K562 (cell line): ENCODE measurements at regions not wholly inside any gene's neighbourhood (a gene's known extent, or its start where the extent isn't known, plus 50 kb on each side); places are given as distances from the start of the nearest gene placed in this dataset.

Source experiments
- CAMTA2 ChIP-seq: fragments of 250-450 bp; sonication (Bioruptor Pico); conservative IDR thresholded peaks from 2 replicates; pipeline ENCODE4 v1.5.1; 2022
- ELF2 ChIP-seq: fragments of 250-450 bp; sonication (Bioruptor Pico); IDR thresholded peaks from 2 replicates; pipeline ENCODE4 v1.5.0; 2021; ENCODE audit warnings: mild to moderate bottlenecking
- RBM22 ChIP-seq: fragments of 200-400 bp; formaldehyde crosslinking; IDR thresholded peaks from 2 replicates; pipeline ENCODE4 v1.6.1; 2018; ENCODE audit warnings: low read length, low read depth; ENCODE audit not compliant: poor library complexity, severe bottlenecking
- ZFX ChIP-seq: sonication (generic); formaldehyde crosslinking; IDR thresholded peaks from 2 replicates; pipeline ENCODE4 v1.8.0; 2022; ENCODE audit warnings: mild to moderate bottlenecking, missing genetic modification reagents, moderate library complexity
- TF ChIP-seq, protein P1 (sequence below): fragments of 450-650 bp; IDR thresholded peaks from 2 replicates; pipeline ENCODE4 v1.6.1; 2016; ENCODE audit warnings: mild to moderate bottlenecking, moderate library complexity
- TF ChIP-seq, protein P2 (sequence below), 3 experiments: fragments of 200-800 bp in 1 of 3; fragments of 250-450 bp in 1 of 3; fragments of 450-650 bp in 1 of 3; sonication (Bioruptor Pico) in 1 of 3; sonication (Bioruptor generic) in 1 of 3; formaldehyde crosslinking in 1 of 3; IDR thresholded peaks; 2 replicates each; pipeline versions ENCODE4 v1.6.1 to v1.8.0; 2016 to 2022; ENCODE audit warnings: mild to moderate bottlenecking in 2 of 3, missing genetic modification characterization in 2 of 3, missing compliant biosample characterization in 1 of 3, moderate library complexity in 1 of 3
- TF ChIP-seq, protein P3 (sequence below): sonication (generic); formaldehyde crosslinking; IDR thresholded peaks from 2 replicates; pipeline ENCODE4 v1.8.0; 2022; ENCODE audit warnings: mild to moderate bottlenecking, missing genetic modification reagents

DNA sequence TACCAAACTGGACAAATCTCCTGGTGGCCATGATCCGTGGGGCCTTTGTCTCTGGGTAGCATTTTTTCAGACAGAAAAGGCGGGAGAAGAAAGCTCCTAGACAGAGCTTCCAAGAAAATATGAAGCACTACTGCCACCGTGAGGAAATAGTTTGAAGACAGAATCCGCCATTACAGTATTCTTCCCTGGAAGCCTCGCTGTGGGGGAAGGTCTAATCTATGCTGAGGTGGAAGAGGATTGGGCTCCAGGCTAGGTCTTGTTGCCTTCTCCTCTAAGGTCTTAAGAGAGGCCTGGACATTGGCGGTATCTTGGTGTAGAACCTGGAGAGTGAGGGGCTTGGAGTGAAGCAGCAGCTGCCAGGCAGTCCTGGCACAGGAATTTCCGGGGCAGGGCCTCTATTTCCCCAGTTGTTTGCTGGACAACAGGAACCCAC, 218.9 kb downstream of the OR13H1 start (continued):
- TF ChIP-seq, protein P1, sequence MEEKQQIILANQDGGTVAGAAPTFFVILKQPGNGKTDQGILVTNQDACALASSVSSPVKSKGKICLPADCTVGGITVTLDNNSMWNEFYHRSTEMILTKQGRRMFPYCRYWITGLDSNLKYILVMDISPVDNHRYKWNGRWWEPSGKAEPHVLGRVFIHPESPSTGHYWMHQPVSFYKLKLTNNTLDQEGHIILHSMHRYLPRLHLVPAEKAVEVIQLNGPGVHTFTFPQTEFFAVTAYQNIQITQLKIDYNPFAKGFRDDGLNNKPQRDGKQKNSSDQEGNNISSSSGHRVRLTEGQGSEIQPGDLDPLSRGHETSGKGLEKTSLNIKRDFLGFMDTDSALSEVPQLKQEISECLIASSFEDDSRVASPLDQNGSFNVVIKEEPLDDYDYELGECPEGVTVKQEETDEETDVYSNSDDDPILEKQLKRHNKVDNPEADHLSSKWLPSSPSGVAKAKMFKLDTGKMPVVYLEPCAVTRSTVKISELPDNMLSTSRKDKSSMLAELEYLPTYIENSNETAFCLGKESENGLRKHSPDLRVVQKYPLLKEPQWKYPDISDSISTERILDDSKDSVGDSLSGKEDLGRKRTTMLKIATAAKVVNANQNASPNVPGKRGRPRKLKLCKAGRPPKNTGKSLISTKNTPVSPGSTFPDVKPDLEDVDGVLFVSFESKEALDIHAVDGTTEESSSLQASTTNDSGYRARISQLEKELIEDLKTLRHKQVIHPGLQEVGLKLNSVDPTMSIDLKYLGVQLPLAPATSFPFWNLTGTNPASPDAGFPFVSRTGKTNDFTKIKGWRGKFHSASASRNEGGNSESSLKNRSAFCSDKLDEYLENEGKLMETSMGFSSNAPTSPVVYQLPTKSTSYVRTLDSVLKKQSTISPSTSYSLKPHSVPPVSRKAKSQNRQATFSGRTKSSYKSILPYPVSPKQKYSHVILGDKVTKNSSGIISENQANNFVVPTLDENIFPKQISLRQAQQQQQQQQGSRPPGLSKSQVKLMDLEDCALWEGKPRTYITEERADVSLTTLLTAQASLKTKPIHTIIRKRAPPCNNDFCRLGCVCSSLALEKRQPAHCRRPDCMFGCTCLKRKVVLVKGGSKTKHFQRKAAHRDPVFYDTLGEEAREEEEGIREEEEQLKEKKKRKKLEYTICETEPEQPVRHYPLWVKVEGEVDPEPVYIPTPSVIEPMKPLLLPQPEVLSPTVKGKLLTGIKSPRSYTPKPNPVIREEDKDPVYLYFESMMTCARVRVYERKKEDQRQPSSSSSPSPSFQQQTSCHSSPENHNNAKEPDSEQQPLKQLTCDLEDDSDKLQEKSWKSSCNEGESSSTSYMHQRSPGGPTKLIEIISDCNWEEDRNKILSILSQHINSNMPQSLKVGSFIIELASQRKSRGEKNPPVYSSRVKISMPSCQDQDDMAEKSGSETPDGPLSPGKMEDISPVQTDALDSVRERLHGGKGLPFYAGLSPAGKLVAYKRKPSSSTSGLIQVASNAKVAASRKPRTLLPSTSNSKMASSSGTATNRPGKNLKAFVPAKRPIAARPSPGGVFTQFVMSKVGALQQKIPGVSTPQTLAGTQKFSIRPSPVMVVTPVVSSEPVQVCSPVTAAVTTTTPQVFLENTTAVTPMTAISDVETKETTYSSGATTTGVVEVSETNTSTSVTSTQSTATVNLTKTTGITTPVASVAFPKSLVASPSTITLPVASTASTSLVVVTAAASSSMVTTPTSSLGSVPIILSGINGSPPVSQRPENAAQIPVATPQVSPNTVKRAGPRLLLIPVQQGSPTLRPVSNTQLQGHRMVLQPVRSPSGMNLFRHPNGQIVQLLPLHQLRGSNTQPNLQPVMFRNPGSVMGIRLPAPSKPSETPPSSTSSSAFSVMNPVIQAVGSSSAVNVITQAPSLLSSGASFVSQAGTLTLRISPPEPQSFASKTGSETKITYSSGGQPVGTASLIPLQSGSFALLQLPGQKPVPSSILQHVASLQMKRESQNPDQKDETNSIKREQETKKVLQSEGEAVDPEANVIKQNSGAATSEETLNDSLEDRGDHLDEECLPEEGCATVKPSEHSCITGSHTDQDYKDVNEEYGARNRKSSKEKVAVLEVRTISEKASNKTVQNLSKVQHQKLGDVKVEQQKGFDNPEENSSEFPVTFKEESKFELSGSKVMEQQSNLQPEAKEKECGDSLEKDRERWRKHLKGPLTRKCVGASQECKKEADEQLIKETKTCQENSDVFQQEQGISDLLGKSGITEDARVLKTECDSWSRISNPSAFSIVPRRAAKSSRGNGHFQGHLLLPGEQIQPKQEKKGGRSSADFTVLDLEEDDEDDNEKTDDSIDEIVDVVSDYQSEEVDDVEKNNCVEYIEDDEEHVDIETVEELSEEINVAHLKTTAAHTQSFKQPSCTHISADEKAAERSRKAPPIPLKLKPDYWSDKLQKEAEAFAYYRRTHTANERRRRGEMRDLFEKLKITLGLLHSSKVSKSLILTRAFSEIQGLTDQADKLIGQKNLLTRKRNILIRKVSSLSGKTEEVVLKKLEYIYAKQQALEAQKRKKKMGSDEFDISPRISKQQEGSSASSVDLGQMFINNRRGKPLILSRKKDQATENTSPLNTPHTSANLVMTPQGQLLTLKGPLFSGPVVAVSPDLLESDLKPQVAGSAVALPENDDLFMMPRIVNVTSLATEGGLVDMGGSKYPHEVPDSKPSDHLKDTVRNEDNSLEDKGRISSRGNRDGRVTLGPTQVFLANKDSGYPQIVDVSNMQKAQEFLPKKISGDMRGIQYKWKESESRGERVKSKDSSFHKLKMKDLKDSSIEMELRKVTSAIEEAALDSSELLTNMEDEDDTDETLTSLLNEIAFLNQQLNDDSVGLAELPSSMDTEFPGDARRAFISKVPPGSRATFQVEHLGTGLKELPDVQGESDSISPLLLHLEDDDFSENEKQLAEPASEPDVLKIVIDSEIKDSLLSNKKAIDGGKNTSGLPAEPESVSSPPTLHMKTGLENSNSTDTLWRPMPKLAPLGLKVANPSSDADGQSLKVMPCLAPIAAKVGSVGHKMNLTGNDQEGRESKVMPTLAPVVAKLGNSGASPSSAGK, result no peak
- TF ChIP-seq ELF2 (CRISPR knock-in tag) (no peak), RBM22 (no peak), ZFX (no peak), CAMTA2 (CRISPR knock-in tag) (no peak)
- TF ChIP-seq, protein P2, sequence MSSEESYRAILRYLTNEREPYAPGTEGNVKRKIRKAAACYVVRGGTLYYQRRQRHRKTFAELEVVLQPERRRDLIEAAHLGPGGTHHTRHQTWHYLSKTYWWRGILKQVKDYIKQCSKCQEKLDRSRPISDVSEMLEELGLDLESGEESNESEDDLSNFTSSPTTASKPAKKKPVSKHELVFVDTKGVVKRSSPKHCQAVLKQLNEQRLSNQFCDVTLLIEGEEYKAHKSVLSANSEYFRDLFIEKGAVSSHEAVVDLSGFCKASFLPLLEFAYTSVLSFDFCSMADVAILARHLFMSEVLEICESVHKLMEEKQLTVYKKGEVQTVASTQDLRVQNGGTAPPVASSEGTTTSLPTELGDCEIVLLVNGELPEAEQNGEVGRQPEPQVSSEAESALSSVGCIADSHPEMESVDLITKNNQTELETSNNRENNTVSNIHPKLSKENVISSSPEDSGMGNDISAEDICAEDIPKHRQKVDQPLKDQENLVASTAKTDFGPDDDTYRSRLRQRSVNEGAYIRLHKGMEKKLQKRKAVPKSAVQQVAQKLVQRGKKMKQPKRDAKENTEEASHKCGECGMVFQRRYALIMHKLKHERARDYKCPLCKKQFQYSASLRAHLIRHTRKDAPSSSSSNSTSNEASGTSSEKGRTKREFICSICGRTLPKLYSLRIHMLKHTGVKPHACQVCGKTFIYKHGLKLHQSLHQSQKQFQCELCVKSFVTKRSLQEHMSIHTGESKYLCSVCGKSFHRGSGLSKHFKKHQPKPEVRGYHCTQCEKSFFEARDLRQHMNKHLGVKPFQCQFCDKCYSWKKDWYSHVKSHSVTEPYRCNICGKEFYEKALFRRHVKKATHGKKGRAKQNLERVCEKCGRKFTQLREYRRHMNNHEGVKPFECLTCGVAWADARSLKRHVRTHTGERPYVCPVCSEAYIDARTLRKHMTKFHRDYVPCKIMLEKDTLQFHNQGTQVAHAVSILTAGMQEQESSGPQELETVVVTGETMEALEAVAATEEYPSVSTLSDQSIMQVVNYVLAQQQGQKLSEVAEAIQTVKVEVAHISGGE (CRISPR knock-in tag; IDR thresholded peaks at IDR 0.05), result no peak
- TF ChIP-seq, protein P3, sequence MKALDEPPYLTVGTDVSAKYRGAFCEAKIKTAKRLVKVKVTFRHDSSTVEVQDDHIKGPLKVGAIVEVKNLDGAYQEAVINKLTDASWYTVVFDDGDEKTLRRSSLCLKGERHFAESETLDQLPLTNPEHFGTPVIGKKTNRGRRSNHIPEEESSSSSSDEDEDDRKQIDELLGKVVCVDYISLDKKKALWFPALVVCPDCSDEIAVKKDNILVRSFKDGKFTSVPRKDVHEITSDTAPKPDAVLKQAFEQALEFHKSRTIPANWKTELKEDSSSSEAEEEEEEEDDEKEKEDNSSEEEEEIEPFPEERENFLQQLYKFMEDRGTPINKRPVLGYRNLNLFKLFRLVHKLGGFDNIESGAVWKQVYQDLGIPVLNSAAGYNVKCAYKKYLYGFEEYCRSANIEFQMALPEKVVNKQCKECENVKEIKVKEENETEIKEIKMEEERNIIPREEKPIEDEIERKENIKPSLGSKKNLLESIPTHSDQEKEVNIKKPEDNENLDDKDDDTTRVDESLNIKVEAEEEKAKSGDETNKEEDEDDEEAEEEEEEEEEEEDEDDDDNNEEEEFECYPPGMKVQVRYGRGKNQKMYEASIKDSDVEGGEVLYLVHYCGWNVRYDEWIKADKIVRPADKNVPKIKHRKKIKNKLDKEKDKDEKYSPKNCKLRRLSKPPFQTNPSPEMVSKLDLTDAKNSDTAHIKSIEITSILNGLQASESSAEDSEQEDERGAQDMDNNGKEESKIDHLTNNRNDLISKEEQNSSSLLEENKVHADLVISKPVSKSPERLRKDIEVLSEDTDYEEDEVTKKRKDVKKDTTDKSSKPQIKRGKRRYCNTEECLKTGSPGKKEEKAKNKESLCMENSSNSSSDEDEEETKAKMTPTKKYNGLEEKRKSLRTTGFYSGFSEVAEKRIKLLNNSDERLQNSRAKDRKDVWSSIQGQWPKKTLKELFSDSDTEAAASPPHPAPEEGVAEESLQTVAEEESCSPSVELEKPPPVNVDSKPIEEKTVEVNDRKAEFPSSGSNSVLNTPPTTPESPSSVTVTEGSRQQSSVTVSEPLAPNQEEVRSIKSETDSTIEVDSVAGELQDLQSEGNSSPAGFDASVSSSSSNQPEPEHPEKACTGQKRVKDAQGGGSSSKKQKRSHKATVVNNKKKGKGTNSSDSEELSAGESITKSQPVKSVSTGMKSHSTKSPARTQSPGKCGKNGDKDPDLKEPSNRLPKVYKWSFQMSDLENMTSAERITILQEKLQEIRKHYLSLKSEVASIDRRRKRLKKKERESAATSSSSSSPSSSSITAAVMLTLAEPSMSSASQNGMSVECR (CRISPR knock-in tag), result no peak
